PC-9 (cell line): ENCODE measurements at regions not wholly inside any gene's neighbourhood (a gene's known extent, or its start where the extent isn't known, plus 50 kb on each side); places are given as distances from the start of the nearest gene placed in this dataset.

Source experiments
- BruUV-seq: library from RNA; stranded (reverse); fragments of 400-500 nt; replicated peaks from 2 replicates; lab custom pipeline; 2021; lab: Mats Ljungman, UMichigan
- CTCF ChIA-PET: fragments of 300-600 bp; sonication (Branson Sonifier 250); formaldehyde crosslinking; loops from one replicate; lab custom pipeline; 2022; ENCODE audit warnings: antibody characterized with exemption; lab: Charles Lee
- POLR2A ChIA-PET: fragments of 300-600 bp; sonication (Branson Sonifier 250); formaldehyde crosslinking; loops from one replicate; lab custom pipeline; 2022; ENCODE audit warnings: antibody characterized with exemption; ENCODE audit not compliant: unreplicated experiment; lab: Charles Lee
- DNase-seq, 2 experiments: peaks; one replicate each; pipeline versions ENCODE4 v3.0.0 to v3.0.0-alpha.2; 2015 to 2022; ENCODE audit warnings: mixed read lengths in 1 of 2
- H2AFZ ChIP-seq: fragments of 200-600 bp; sonication (generic); 2 replicates; pipeline ENCODE4 v1.8.1; 2017; ENCODE audit warnings: antibody characterized with exemption
- H3F3A ChIP-seq: fragments of 200-600 bp; sonication (generic); 2 replicates; pipeline ENCODE4 v1.8.1; 2017; ENCODE audit warnings: antibody characterized with exemption, mild to moderate bottlenecking, low read depth; ENCODE audit not compliant: insufficient read depth
- H3K27ac ChIP-seq: fragments of 200-600 bp; sonication (generic); 2 replicates; pipeline ENCODE4 v1.6.1; 2016; ENCODE audit warnings: mixed run types
- H3K27me3 ChIP-seq: fragments of 200-600 bp; sonication (generic); 2 replicates; pipeline ENCODE4 v1.6.1; 2016; ENCODE audit warnings: low read depth, mixed run types; ENCODE audit not compliant: insufficient read depth
- H3K36me3 ChIP-seq: fragments of 200-600 bp; sonication (generic); 2 replicates; pipeline ENCODE4 v1.6.1; 2016; ENCODE audit warnings: low read depth, mixed run types
- H3K4me1 ChIP-seq: fragments of 200-600 bp; sonication (generic); replicated peaks from 2 replicates; pipeline ENCODE4 v1.6.1; 2016; ENCODE audit warnings: mixed run types; ENCODE audit not compliant: insufficient read depth
- H3K4me2 ChIP-seq: fragments of 200-600 bp; sonication (generic); 2 replicates; pipeline ENCODE4 v1.6.1; 2017; ENCODE audit warnings: mixed run types
- H3K4me3 ChIP-seq: fragments of 200-600 bp; sonication (generic); 2 replicates; pipeline ENCODE4 v1.6.1; 2016; ENCODE audit warnings: mixed run types
- H3K79me2 ChIP-seq: fragments of 200-600 bp; sonication (generic); 2 replicates; pipeline ENCODE4 v1.6.1; 2017; ENCODE audit warnings: low read depth, mixed run types
- H3K9me2 ChIP-seq: fragments of 200-600 bp; sonication (generic); 2 replicates; pipeline ENCODE4 v1.8.1; 2017; ENCODE audit warnings: mild to moderate bottlenecking; ENCODE audit not compliant: insufficient read depth
- H3K9me3 ChIP-seq: fragments of 200-600 bp; sonication (generic); 2 replicates; pipeline ENCODE4 v1.8.1; 2016; ENCODE audit warnings: low read depth; ENCODE audit not compliant: insufficient read depth
- H4K20me1 ChIP-seq: fragments of 200-600 bp; sonication (generic); 2 replicates; pipeline ENCODE4 v1.8.1; 2017; ENCODE audit not compliant: insufficient read depth
- EZH2 ChIP-seq: fragments of 200-600 bp; sonication (generic); IDR thresholded peaks from 2 replicates; pipeline ENCODE4 v1.8.0; 2017; ENCODE audit warnings: antibody characterized with exemption, low read depth
- intact Hi-C: fragments of 100-400 bp; cut with micrococcal nuclease; formaldehyde crosslinking; loops from one replicate; pipeline ENCODE4 v1.10.0; 2022; ENCODE audit not compliant: unreplicated experiment
- TF ChIP-seq, protein P1 (sequence below): fragments of 200-600 bp; sonication (generic); conservative IDR thresholded peaks from 2 replicates; pipeline ENCODE4 v1.6.1; 2017; ENCODE audit warnings: mixed run types, antibody characterized with exemption, mild to moderate bottlenecking, moderate library complexity

DNA sequence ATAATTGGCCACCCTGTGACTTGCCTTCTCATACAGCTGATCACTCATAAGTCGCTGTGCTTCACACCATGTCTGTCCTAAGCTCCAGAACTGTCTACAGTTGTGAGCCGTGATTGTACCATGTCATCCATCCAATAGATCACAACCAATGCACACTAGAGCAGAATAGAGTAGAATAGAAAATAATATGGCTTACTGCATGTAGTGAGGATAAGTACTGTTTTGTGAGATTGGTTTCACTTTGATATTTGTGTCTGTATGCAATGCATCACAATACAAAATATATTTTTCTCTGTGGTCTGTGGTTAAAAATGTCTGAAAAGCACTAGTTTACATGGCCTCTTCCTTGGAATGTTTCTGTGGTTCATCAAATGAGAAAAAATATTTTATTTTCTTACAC lies 237.6 kb upstream of the PRKD1 start:
- Histone ChIP-seq H3K27ac (no peak overlapping the region), H3K4me3 (no peak overlapping the region), H3K36me3 (no peaks in the 10 kb centered on the region), H4K20me1 (no peaks in the 10 kb centered on the region), H3K9me3 (no peaks in the 10 kb centered on the region), H3K4me1 (no peaks in the 10 kb centered on the region), H3K9me2 (no peaks in the 10 kb centered on the region), H3F3A (no peaks in the 10 kb centered on the region), H3K4me2 (no peak overlapping the region), H3K27me3 (no peaks in the 10 kb centered on the region), H2AFZ (no peak overlapping the region), H3K79me2 (no peaks in the 10 kb centered on the region)
- no TSS peak for BruUV-seq
- POLR2A ChIA-PET = no interaction called here
- no peak for DNase-seq
- CTCF ChIA-PET = no interaction called here
- TF ChIP-seq EZH2 = no peak
- intact Hi-C loops = no loop called here

DNA sequence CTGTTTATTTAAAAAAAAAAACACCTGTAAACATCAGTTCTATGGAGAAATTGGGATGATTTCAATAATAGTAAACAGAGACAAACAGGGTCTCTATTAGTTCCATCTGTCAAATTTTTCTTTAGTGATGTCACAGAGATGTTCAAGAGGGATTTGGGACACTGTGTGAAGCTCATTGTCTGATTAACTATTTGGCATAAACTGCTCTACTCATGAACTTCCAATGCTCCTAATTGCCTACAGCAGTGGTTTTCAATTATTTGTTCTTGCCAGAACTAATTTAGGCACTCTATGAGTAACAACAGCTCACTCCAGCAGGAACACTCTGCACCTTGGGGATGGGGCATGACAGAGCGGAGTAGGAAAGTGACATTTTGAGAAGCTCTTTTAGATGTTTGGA lies 250.1 kb upstream of the PRKD1 start:
- POLR2A ChIA-PET = no interaction called here
- H3K79me2 ChIP-seq = no peaks in the 10 kb centered on the region
- no TSS peak for BruUV-seq

DNA sequence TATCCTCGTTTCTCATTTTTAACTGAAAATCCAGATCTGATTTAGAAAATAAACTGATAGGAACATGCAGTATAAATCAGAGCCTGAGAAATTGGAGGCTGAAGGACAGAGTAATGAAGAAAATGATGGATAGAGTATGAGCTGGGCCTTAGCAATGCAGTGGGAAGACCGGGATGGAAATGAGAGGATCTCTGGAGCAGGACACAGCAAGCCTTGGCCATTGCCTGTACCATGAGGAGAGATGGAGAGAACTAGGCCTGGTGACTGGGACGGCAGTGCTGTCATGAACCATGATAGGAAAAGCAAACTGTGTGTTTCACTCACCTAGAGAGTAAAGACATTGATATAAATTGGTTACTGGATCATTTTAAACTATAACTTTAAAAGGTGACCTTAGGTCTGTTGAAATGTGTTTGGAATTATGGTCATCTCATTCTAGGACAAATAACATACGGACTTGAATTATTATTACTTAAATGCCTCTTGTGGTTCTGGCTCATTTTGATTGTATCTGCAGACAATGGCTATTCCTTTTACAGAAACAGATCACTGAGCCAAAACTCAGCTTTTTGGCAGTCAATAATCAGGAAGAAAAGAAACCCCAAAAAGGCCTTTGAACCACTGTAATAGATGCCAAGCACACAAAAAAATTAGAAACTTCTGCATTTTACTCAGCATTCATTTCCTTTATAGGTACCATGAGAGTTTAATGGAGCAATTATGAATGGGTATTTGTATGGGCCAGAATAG lies 251.9 kb upstream of the PRKD1 start:
- H3K79me2 ChIP-seq = no peaks in the 10 kb centered on the region
- TF ChIP-seq, protein P1, sequence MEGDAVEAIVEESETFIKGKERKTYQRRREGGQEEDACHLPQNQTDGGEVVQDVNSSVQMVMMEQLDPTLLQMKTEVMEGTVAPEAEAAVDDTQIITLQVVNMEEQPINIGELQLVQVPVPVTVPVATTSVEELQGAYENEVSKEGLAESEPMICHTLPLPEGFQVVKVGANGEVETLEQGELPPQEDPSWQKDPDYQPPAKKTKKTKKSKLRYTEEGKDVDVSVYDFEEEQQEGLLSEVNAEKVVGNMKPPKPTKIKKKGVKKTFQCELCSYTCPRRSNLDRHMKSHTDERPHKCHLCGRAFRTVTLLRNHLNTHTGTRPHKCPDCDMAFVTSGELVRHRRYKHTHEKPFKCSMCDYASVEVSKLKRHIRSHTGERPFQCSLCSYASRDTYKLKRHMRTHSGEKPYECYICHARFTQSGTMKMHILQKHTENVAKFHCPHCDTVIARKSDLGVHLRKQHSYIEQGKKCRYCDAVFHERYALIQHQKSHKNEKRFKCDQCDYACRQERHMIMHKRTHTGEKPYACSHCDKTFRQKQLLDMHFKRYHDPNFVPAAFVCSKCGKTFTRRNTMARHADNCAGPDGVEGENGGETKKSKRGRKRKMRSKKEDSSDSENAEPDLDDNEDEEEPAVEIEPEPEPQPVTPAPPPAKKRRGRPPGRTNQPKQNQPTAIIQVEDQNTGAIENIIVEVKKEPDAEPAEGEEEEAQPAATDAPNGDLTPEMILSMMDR = no peak
- no peak for TF ChIP-seq EZH2
- ChIA-PET POLR2A (no interaction called here), CTCF (no interaction called here)
- H2AFZ ChIP-seq = no peak overlapping the region
- H3K4me3 ChIP-seq = no peak overlapping the region
- no peak overlapping the region for H3K27ac ChIP-seq
- no peaks in the 10 kb centered on the region for H3F3A ChIP-seq
- no peaks in the 10 kb centered on the region for H4K20me1 ChIP-seq
- BruUV-seq = no TSS peak
- H3K4me1 ChIP-seq = no peaks in the 10 kb centered on the region
- H3K27me3 ChIP-seq = no peaks in the 10 kb centered on the region
- DNase-seq = no peak
- no peak overlapping the region for H3K4me2 ChIP-seq
- H3K9me3 ChIP-seq = no peaks in the 10 kb centered on the region
- intact Hi-C loops = no loop called here
- no peaks in the 10 kb centered on the region for H3K9me2 ChIP-seq
- H3K36me3 ChIP-seq = no peaks in the 10 kb centered on the region

More for the DNA sequence above, 250.1 kb upstream of the PRKD1 start:
- intact Hi-C loops = no loop called here
- no peak overlapping the region for H3K27ac ChIP-seq
- H3K36me3 ChIP-seq = no peaks in the 10 kb centered on the region
- H3K9me2 ChIP-seq = no peaks in the 10 kb centered on the region
- H4K20me1 ChIP-seq = no peaks in the 10 kb centered on the region
- no peak for TF ChIP-seq EZH2
- TF ChIP-seq, protein P1 = no peak
- H3K27me3 ChIP-seq = no peaks in the 10 kb centered on the region
- no peak overlapping the region for H3K4me3 ChIP-seq
- no peaks in the 10 kb centered on the region for H3K4me1 ChIP-seq
- no peak overlapping the region for H2AFZ ChIP-seq
- no peak for DNase-seq
- H3K9me3 ChIP-seq = no peaks in the 10 kb centered on the region
- CTCF ChIA-PET = no interaction called here
- H3F3A ChIP-seq = no peaks in the 10 kb centered on the region
- H3K4me2 ChIP-seq = no peak overlapping the region

DNA sequence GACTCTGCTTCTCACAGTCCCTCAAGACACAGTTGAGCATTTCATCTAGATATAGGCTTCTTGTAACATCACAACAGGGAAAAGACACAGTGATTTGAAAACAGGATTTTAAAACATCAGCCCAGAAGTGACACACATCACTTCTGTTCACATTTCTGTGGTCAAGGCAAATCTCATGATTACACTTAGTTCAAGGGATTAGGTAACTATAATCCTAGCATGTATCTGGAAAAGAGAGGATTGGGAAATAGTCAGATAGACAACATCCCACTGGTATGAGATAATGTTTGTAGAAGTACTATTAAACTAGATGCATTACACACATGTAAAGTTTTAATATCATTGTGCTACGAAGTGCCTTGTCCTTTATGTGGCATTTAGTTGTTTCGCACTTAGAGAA lies 252.6 kb upstream of the PRKD1 start:
- no peak for DNase-seq
- Histone ChIP-seq H3K9me2 (no peaks in the 10 kb centered on the region), H3K27ac (no peak overlapping the region), H3K36me3 (no peaks in the 10 kb centered on the region), H2AFZ (no peak overlapping the region), H3K9me3 (no peaks in the 10 kb centered on the region), H3K4me1 (no peaks in the 10 kb centered on the region), H3K27me3 (no peaks in the 10 kb centered on the region), H3K4me2 (no peak overlapping the region), H3K79me2 (no peaks in the 10 kb centered on the region), H3K4me3 (no peak overlapping the region), H3F3A (no peaks in the 10 kb centered on the region), H4K20me1 (no peaks in the 10 kb centered on the region)
- TF ChIP-seq, protein P1 = no peak
- no peak for TF ChIP-seq EZH2
- ChIA-PET CTCF (no interaction called here), POLR2A (no interaction called here)
- BruUV-seq = no TSS peak
- intact Hi-C loops = no loop called here
